GM18867 (cell line): ENCODE measurements at regions not wholly inside any gene's neighbourhood (a gene's known extent, or its start where the extent isn't known, plus 50 kb on each side); places are given as distances from the start of the nearest gene placed in this dataset.
"Not testable (repeated sequence)": the region's sequence is repeated elsewhere in the genome, so short reads cannot be mapped to it uniquely, and the experiment has no call there.

Experiments
- ATAC-seq: cut with Tn5 transposase; IDR thresholded peaks from one replicate; pipeline ENCODE4 v1.9.1; 2021; ENCODE audit warnings: mild to moderate bottlenecking, moderate library complexity; ENCODE audit not compliant: unreplicated experiment

GRCh38 chr21:5123655-5124054, 5397.7 kb upstream of the TPTE start:
- peak; percentile 43 for ATAC-seq

GRCh38 chr21:5128261-5128660, 5393.1 kb upstream of the TPTE start:
- peak; percentile 82 for ATAC-seq

- ATAC-seq, result not testable (repeated sequence)
These were observed 5387.6 kb upstream of the TPTE start for GRCh38 chr21:5133824-5134223.

GRCh38 chr21:5136406-5136805, 5385.0 kb upstream of the TPTE start:
- ATAC-seq, result not testable (repeated sequence)

- not testable (repeated sequence) for ATAC-seq
These were observed 5384.4 kb upstream of the TPTE start for GRCh38 chr21:5137006-5137405.

- not testable (repeated sequence) for ATAC-seq
These were observed 5382.7 kb upstream of the TPTE start for GRCh38 chr21:5138687-5139086.

GRCh38 chr21:5139528-5139927, 5381.9 kb upstream of the TPTE start:
- ATAC-seq, result not testable (repeated sequence)

GRCh38 chr21:5143011-5143410, 5378.4 kb upstream of the TPTE start:
- ATAC-seq, result not testable (repeated sequence)

- ATAC-seq, result not testable (repeated sequence)
These were observed 5376.7 kb upstream of the TPTE start for GRCh38 chr21:5144731-5145130.

GRCh38 chr21:5147685-5148084, 5373.7 kb upstream of the TPTE start:
- ATAC-seq, result not testable (repeated sequence)

- ATAC-seq, result not testable (repeated sequence)
These were observed 5372.2 kb upstream of the TPTE start for GRCh38 chr21:5149222-5149621.

GRCh38 chr21:5153842-5154640, 5367.3 kb upstream of the TPTE start:
- peak; percentile 11 for ATAC-seq

GRCh38 chr21:5154641-5154982, 5366.8 kb upstream of the TPTE start:
- peak; percentile 92 for ATAC-seq

GRCh38 chr21:5162693-5163574, 5358.4 kb upstream of the TPTE start:
- not testable (repeated sequence) for ATAC-seq

- not testable (repeated sequence) for ATAC-seq
These were observed 5355.6 kb upstream of the TPTE start for GRCh38 chr21:5165829-5166228.
